GM12878 (cell line): ENCODE measurements at regions not wholly inside any gene's neighbourhood (a gene's known extent, or its start where the extent isn't known, plus 50 kb on each side); places are given as distances from the start of the nearest gene placed in this dataset.

Experiments used
- ATAC-seq: fragments of 200-7000 bp; cut with Tn5 transposase; 3 replicates; pipeline ENCODE4 v1.9.1; 2020; ENCODE audit warnings: mild to moderate bottlenecking, moderate library complexity
- BruUV-seq: library from RNA; stranded (reverse); fragments of 400-500 nt; replicated peaks from 2 replicates; lab custom pipeline; 2021; lab: Mats Ljungman, UMichigan
- CTCF ChIA-PET: fragments of 300-600 bp; sonication (Branson Sonifier 250); formaldehyde crosslinking; extraction: SDS; loops from one replicate; lab custom pipeline; 2021; ENCODE audit warnings: inconsistent platforms; lab: Yijun Ruan, JAX
- POLR2A ChIA-PET: fragments of 350-600 bp; formaldehyde crosslinking; extraction: SDS; loops from one replicate; lab custom pipeline; 2021; ENCODE audit warnings: inconsistent platforms; lab: Charles Lee
- RAD21 ChIA-PET: fragments of 300-600 bp; sonication (Branson Sonifier 250); formaldehyde crosslinking; loops from one replicate; lab custom pipeline; 2023; ENCODE audit warnings: antibody characterized with exemption; ENCODE audit not compliant: unreplicated experiment; lab: Charles Lee
- SMC1A ChIA-PET: fragments of 300-600 bp; sonication (Branson Sonifier 250); formaldehyde crosslinking; loops from one replicate; lab custom pipeline; 2023; ENCODE audit not compliant: unreplicated experiment, uncharacterized antibody; lab: Charles Lee
- DNase-seq: peaks from one replicate; pipeline ENCODE4 v3.0.0-alpha.2; 2011; ENCODE audit warnings: low read depth, low spot score
- FAIRE-seq: peaks from 3 replicates; lab custom pipeline; 2011; peaks lifted over from hg19 to GRCh38; lab: Jason Lieb, UNC
- H2AFZ ChIP-seq: 2 replicates; pipeline ENCODE4 v1.6.0; 2011; ENCODE audit warnings: low read depth, low read length, control low read depth; ENCODE audit not compliant: control insufficient read depth
- H3K27ac ChIP-seq: 2 replicates; pipeline ENCODE4 v1.5.1; 2011; ENCODE audit warnings: control low read depth; ENCODE audit not compliant: control insufficient read depth, insufficient read depth
- H3K27me3 ChIP-seq, 2 experiments: replicated peaks in 1 of 2; 2 replicates each; pipeline versions ENCODE4 v1.6.0 to v1.6.1; 2011; ENCODE audit warnings: low read length in 1 of 2; ENCODE audit not compliant: control insufficient read depth in 2 of 2, insufficient read depth in 2 of 2
- H3K36me3 ChIP-seq, 2 experiments: 2 replicates each; pipeline ENCODE4 v1.5.1; 2011; ENCODE audit warnings: low read length in 1 of 2; ENCODE audit not compliant: control insufficient read depth in 2 of 2, insufficient read depth in 2 of 2
- H3K4me1 ChIP-seq: 2 replicates; pipeline ENCODE4 v1.6.1; 2011; ENCODE audit warnings: mild to moderate bottlenecking, low read length, moderate library complexity, mixed read lengths; ENCODE audit not compliant: control insufficient read depth, insufficient read depth
- H3K4me2 ChIP-seq: 2 replicates; pipeline ENCODE4 v1.6.0; 2011; ENCODE audit warnings: control low read depth; ENCODE audit not compliant: control insufficient read depth, insufficient read depth
- H3K4me3 ChIP-seq: fragments of 200-600 bp; sonication (generic); 2 replicates; pipeline ENCODE4 v1.5.1; 2016
- H3K79me2 ChIP-seq: 2 replicates; pipeline ENCODE4 v1.6.0; 2011; ENCODE audit warnings: low read length; ENCODE audit not compliant: control insufficient read depth, insufficient read depth
- H3K9ac ChIP-seq: 2 replicates; pipeline ENCODE4 v1.8.0; 2011; ENCODE audit warnings: low read length, control low read depth, mixed read lengths; ENCODE audit not compliant: control insufficient read depth, insufficient read depth
- H3K9me3 ChIP-seq: replicated peaks from 3 replicates; pipeline ENCODE4 v1.5.1; 2011; ENCODE audit warnings: mild to moderate bottlenecking, low read length; ENCODE audit not compliant: control insufficient read depth, insufficient read depth
- H4K20me1 ChIP-seq: 2 replicates; pipeline ENCODE4 v1.6.0; 2011; ENCODE audit not compliant: control insufficient read depth, insufficient read depth
- DPF2 ChIP-seq: fragments of 450-650 bp; IDR thresholded peaks from 2 replicates; pipeline ENCODE4 v1.6.1; 2017; ENCODE audit warnings: mild to moderate bottlenecking
- HDAC2 ChIP-seq: fragments of 200-600 bp; sonication (generic); IDR thresholded peaks from 2 replicates; pipeline ENCODE4 v1.6.1; 2017
- REST ChIP-seq: IDR thresholded peaks from 2 replicates; pipeline ENCODE4 v1.6.1; 2012; ENCODE audit warnings: mild to moderate bottlenecking, low read depth, low read length
- SIN3A ChIP-seq: IDR thresholded peaks from 2 replicates; pipeline ENCODE4 v1.6.1; 2012; ENCODE audit warnings: low read depth, low read length, improper control_type of control experiment
- ZBTB4 ChIP-seq: fragments of 450-650 bp; formaldehyde crosslinking; IDR thresholded peaks from 2 replicates; pipeline ENCODE4 v1.4.0; 2022; ENCODE audit warnings: mild to moderate bottlenecking, moderate library complexity
- WGBS: methylation state at CpG from one replicate; pipeline ENCODE4 v1.1.6; 2016; ENCODE audit warnings: low lambda C conversion rate; ENCODE audit not compliant: insufficient replicate concordance, insufficient coverage; ENCODE audit errors: missing lambda C conversion rate; 5-methylcytosine and 5-hydroxymethylcytosine counted together
- in situ Hi-C: fragments of 300-500 bp; cut with MboI; formaldehyde crosslinking; loops from 9 replicates; pipeline ENCODE4 v1.14.3; 2018; ENCODE audit warnings: mixed read lengths
- intact Hi-C: fragments of 100-400 bp; cut with micrococcal nuclease; formaldehyde crosslinking; loops from one replicate; pipeline ENCODE4 v1.14.2; 2022; ENCODE audit not compliant: unreplicated experiment

GRCh38 chr14:96622926-96623325, 120.7 kb downstream of the PAPOLA start:
- ChIA-PET RAD21 (no interaction called here), SMC1A (no interaction called here), CTCF (no interaction called here), POLR2A (no interaction called here)
- DNase-seq (no peak), ATAC-seq (no peak), FAIRE-seq (no peak)
- H3K27me3 ChIP-seq: no peaks in the 10 kb centered on the region
- no peak overlapping the region for H3K4me3 ChIP-seq
- H3K27ac ChIP-seq: no peak overlapping the region
- TF ChIP-seq DPF2 (no peak), REST (no peak), SIN3A (no peak), ZBTB4 (CRISPR knock-in tag) (no peak), HDAC2 (no peak)
- H3K9ac ChIP-seq: no peak overlapping the region
- H3K36me3 ChIP-seq: no peaks in the 10 kb centered on the region
- no peaks in the 10 kb centered on the region for H3K9me3 ChIP-seq
- 37% methylated on average over 8 of the region's 8 CpGs for WGBS
- BruUV-seq: no TSS peak
- H2AFZ ChIP-seq: no peak overlapping the region
- in situ Hi-C loops: no loop called here
- no peak overlapping the region for H3K4me2 ChIP-seq
- H3K4me1 ChIP-seq: no peaks in the 10 kb centered on the region
- H3K79me2 ChIP-seq: no peaks in the 10 kb centered on the region
- intact Hi-C loops: no loop called here
- no peaks in the 10 kb centered on the region for H4K20me1 ChIP-seq
